Epithelial cell of esophagus (primary cell): ENCODE measurements at regions not wholly inside any gene's neighbourhood (a gene's known extent, or its start where the extent isn't known, plus 50 kb on each side); places are given as distances from the start of the nearest gene placed in this dataset.

Experiments used
- DNase-seq: peaks from one replicate; pipeline ENCODE4 v3.0.0; 2010; ENCODE audit warnings: low read depth
- H3K4me3 ChIP-seq: 2 replicates; pipeline ENCODE4 v1.5.1; 2011; ENCODE audit warnings: mild to moderate bottlenecking, low read length, control low read depth
- TF ChIP-seq, protein P1 (sequence below): IDR thresholded peaks from 2 replicates; pipeline ENCODE4 v1.5.1; 2011; ENCODE audit warnings: low read depth, mild to moderate bottlenecking, low read length, control low read depth, inconsistent platforms; ENCODE audit not compliant: insufficient read depth; ENCODE audit errors: missing control alignments

DNA sequence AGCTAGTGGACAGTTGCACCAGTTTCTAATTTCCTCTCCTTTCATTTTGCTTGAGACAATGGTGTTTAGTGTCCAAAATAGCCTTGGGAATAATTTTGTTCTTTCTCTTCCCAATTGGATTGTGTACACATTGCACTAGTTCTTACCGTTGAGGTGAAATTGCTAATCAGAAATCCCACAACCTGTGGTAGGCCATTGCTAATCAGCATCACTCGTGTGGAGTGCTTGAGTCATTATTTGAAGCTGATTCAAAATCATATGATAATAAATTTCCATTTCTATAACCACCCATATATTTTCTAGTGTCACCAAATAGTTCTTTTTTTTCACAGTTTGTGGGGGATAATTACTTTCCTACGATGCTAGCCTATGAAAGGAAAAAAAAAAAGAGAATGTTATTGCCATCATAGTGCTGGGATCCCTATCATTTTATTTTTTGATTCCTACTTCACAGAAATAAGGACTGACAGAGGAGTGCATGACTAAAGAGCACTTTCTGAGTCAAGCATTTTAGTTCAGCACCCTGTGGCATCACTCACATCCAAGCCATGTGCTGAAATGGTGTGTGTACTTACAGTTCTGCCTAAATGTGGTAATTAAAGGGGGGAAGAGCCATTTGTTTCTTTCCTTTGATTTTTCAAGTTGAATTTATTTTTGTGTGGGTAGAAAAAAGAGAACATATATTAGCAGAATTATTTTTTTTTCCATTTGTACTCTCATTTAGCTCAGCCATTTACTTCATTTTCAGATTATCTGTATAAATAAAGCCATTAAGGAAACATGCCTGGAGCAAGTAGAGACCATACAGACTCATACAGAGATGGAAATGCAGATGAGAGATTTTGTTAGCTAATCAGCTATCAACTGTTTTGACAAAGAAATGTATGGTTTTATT lies 108.0 kb upstream of the MEIS2 start:
- no peak for DNase-seq
- TF ChIP-seq, protein P1, sequence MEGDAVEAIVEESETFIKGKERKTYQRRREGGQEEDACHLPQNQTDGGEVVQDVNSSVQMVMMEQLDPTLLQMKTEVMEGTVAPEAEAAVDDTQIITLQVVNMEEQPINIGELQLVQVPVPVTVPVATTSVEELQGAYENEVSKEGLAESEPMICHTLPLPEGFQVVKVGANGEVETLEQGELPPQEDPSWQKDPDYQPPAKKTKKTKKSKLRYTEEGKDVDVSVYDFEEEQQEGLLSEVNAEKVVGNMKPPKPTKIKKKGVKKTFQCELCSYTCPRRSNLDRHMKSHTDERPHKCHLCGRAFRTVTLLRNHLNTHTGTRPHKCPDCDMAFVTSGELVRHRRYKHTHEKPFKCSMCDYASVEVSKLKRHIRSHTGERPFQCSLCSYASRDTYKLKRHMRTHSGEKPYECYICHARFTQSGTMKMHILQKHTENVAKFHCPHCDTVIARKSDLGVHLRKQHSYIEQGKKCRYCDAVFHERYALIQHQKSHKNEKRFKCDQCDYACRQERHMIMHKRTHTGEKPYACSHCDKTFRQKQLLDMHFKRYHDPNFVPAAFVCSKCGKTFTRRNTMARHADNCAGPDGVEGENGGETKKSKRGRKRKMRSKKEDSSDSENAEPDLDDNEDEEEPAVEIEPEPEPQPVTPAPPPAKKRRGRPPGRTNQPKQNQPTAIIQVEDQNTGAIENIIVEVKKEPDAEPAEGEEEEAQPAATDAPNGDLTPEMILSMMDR: no peak
- no peak overlapping the region for H3K4me3 ChIP-seq

DNA sequence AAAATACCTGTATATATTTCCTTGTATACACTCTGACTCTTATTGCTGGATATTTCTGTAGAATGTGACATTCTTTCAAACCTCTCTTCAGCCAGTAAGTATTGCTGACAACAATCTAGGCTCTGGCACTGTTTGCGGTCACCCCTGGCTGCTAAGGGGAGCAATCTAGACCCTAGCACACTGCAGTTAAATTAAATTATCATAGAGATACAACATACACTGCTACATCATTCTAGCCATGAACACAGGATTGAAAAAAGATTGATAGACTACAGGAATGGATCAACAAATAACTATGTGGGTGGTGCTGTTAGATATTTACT lies 108.7 kb upstream of the MEIS2 start:
- TF ChIP-seq, protein P1: no peak
- H3K4me3 ChIP-seq: no peak overlapping the region
- no peak for DNase-seq

DNA sequence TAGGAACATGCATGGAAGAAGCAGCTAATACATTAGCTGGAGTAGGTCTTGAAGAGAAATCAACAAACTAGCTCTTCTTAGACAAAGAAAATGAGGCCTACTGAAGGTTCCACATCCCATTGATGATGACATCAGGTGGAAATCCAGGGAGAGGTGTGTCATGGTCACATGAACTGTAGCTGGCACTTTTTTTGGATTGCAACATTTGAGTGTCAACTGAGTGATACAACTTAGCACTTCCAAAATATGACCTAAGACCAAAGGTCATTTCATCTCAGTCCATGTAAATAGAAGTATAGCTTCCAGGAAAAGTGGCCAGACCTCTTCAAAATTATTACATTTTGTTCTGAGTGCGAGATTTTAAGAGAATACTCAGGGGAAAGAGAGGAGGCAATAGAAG lies 117.2 kb upstream of the MEIS2 start:
- DNase-seq: peak; percentile 4
- TF ChIP-seq, protein P1: no peak
- H3K4me3 ChIP-seq: no peak overlapping the region

DNA sequence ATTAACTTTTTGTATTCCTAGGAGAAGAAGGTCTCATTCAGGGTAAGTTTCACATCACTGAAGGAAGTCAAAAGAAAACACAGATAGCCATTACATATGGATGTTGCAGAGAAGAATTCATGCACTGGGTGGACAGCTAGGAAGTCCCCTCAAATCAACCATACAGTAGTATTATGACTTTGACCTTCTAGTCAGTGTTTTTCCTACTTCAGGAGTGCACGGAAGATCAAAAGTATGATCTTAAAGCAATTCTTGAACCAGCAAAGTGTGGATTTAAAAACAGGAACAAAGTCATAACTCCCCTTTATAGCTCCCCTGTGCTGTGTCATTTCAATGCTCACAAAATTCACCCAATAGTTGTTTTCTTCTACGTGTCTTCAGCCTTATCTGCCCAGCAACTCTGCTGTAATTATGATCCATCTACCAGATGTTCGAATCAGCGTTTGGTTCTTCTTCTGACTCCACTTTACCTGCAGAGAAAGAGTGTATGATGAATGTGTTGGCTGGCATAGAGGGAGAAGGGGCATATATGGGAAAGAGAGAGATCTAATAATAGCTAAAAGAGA lies 118.1 kb upstream of the MEIS2 start:
- TF ChIP-seq, protein P1: no peak
- no peak for DNase-seq
- no peak overlapping the region for H3K4me3 ChIP-seq

DNA sequence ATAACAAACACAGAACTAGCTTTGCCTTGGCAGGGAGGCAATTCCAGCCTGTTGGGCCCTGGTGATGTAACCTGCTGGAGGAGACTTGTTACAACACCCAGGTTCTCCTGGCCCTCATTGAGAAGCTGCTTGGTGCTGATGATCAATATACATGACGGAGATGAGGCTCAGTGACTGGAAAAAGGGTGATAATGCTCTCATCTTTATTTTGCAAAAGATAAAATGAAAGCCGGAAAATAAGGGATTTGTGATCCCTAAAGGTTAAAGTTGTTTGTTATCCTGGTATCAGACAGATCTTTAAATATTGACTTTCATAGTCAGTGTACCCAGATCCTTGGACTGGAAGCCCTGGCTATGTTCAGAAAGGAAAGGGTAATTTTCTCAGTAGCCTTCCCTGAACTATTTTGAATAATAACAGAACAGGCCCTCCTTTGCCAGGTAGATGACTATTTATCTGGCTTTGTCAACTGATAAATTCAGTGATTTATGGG lies 118.9 kb upstream of the MEIS2 start:
- no peak overlapping the region for H3K4me3 ChIP-seq
- no peak for DNase-seq
- TF ChIP-seq, protein P1: no peak

DNA sequence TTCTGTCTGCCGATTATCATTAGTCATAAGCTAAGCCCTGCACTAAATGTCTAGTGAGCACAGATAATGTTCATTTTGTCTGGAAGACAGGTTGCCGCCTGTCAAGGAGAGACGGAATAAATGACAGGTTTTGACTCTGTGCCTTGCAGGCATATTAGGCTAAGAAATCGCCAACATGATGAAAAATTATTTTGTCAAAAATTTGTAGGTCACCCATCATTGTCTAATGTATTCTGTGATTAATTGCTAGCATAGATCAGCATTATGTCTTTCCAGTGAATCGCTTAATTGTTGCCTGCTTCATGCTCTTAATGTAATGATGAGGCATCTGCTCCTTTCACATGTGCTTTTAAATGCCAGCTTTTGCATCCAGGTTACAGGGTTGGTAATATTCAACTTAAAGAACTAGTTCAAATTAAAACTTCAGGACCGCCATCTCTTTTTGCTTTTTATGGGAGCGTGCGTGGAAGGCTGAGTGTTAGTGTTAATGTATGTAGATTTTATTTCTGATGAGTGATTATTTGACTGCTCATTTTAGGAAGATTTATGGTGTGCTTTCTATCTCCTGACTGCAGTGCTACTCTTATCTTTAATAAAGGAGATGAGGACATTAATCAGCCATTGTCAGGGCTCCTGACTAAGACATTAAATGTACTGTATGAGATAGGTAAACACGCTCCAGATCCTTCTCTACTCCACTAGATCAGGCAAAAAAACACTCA lies 120.8 kb upstream of the MEIS2 start:
- TF ChIP-seq, protein P1: no peak
- no peak overlapping the region for H3K4me3 ChIP-seq

More for the DNA sequence above, 120.8 kb upstream of the MEIS2 start:
- no peak for DNase-seq
